ENCODE measurements at regions not wholly inside any gene's neighbourhood (a gene's known extent, or its start where the extent isn't known, plus 50 kb on each side); places are given as distances from the start of the nearest gene placed in this dataset.
"Not testable (repeated sequence)": the region's sequence is repeated elsewhere in the genome, so short reads cannot be mapped to it uniquely, and the experiment has no call there.

- no peak for DNase-seq
These were observed 1295.8 kb upstream of the ALCAM start for GRCh38 chr3:104070906-104071305.

DNA sequence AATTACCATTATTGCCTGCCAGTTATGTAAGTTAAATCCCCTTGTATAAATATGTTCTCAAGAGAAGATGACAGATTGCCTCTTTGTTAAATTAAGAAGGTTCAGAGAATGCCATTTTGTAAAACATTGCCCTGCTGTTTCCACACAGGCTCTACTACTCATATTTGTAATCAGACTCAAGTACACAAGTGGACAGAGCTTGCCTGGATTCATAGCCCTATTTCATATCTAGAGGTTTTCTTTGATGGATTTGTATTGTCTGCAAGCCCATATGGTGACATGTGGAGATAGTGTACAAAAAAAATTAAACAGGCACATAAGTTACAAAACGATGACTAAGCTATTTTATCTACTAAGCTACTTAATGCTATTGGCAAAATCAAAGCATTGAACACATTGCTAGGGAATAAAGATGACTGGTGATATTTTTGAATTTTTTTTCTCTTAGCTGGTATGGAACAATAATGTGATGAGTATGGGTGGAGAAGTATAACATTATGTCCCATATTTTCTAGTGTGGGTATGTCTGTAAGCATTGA lies 1286.6 kb upstream of the ALCAM start:
- no peak for DNase-seq

DNA sequence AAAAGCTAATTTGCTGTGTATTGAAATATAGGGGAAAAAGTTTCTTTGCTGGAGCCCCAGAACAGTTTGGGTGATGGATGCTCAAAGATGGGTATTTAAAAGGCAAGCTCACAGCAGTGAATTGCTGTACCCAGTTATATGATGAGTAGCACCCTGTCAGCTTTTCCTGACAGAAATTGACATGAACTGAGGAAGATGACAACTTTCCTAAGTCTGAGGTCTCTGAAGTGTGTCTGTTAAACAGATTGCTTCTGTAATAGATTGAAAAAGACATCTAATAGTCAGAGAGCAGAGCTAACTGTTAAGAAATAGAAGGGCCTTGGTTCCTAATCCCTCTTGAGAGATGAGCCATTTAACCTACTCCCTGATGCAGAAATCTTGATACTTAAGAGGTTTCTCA lies 1278.0 kb upstream of the ALCAM start:
- no peak for DNase-seq

DNA sequence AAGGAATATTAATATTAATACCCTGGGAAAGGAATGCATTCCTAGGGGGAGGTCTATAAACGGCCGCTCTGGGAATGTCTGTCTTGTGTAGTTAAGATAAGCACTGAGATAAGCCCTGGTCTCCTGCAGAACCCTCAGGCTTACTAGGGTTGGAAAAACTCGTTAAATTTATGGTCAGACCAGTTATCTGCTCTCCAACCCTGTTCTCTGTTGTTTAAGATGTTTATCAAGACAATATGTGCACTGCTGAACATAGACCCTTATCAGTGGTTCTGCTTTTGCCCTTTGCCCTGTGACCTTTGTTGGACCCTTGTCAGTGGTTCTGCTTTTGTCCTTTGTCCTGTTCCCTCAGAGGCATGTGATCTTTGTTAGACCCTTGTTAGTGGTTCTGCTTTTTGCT lies 1276.7 kb upstream of the ALCAM start:
- not testable (repeated sequence) for DNase-seq

GRCh38 chr3:104101736-104102135 lies 1265.0 kb upstream of the ALCAM start:
- DNase-seq = no peak

DNA sequence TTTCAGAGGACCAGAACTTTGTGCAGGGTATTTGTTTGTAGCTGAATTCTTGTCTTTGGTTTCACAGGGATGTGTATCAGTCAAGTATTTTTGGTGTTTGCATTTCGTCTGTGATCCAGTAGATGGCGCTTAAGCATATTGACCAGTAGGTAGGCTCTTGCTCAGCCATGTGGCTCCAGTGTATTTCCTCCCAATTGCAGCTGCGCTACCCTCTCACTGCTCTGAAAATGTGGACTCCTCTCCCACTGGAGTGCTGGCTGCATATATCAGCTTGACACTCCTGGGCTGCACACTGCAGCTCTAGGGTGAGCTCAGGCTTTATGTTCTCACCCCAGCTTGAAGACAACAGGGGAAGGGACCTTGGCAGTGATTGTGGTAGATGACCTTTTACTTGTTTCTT lies 1264.3 kb upstream of the ALCAM start:
- no peak for DNase-seq

DNA sequence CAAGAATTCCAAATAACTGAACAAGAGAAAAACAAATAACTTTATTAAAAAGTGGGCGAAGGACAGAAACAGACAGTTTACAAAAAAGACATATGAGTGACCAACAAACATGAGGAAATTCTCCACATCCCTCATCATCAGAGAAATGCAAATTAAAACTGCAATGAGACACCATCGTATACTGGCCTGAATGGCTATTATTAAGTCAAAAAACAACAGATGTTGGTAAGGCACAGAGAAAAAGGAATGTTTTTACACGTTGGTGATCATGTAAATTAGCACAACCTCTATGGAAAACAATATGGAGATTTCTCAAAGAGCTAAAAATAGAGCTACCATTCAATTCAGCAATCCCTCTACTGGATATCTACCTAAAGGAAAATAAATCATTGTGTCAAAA lies 1260.4 kb upstream of the ALCAM start:
- no peak for DNase-seq

DNA sequence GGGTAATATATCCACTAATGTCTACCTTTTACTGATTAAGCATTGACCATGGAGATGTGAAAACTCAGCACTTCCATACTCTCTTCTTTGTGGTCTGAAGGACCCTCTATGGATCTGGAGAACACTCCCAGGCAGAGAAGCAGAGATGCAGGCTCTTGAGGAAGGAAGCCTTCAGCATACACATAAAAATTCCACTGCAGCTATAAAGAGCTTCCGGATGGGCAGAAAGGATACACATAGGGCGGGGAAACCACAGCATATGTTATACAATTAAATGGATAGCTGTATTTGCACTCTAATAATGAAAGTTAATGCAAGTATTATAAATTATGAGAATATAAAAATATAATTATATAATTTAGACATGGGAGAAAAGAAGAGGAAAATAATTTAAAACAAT lies 1258.2 kb upstream of the ALCAM start:
- DNase-seq = no peak

DNA sequence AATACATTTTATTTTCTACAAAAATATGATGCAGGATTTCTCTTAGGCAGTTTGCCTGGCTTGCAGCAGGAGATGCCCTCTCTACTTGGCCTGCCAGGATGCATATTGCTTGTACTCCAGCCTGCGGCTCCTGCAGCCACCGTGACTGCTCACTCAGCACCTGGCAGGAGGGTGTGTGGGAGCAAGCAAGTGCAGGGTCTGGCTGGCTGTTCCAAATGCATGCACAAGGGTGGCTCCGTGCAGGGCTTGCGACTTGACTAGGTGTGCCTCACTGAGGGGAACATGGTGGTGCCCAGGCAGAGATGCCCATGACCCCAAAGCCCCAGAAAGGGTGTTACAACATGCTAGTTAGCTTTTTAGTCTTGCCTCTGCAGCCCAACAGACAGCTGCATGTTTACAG lies 1240.2 kb upstream of the ALCAM start:
- no peak for DNase-seq

- no peak for DNase-seq
These were observed 1239.7 kb upstream of the ALCAM start for GRCh38 chr3:104126864-104127553.

DNA sequence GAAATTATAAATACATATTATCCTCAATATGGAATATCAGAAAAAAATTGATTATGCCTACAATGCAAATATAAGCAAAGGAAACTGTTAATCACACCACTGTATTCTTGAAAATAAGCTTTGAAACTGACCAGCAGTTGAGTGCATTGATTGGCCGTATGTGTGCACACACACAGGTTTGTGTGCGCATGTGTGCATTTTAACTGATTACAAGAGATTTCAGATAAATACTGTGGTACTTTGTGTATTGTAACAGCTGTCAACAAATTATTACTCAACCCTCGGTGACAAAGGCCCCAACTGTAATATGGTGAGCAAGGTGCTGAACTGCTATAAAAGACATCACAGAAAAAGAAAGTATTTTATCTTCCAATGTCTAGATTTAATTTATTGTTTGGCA lies 1238.9 kb upstream of the ALCAM start:
- no peak for DNase-seq

DNA sequence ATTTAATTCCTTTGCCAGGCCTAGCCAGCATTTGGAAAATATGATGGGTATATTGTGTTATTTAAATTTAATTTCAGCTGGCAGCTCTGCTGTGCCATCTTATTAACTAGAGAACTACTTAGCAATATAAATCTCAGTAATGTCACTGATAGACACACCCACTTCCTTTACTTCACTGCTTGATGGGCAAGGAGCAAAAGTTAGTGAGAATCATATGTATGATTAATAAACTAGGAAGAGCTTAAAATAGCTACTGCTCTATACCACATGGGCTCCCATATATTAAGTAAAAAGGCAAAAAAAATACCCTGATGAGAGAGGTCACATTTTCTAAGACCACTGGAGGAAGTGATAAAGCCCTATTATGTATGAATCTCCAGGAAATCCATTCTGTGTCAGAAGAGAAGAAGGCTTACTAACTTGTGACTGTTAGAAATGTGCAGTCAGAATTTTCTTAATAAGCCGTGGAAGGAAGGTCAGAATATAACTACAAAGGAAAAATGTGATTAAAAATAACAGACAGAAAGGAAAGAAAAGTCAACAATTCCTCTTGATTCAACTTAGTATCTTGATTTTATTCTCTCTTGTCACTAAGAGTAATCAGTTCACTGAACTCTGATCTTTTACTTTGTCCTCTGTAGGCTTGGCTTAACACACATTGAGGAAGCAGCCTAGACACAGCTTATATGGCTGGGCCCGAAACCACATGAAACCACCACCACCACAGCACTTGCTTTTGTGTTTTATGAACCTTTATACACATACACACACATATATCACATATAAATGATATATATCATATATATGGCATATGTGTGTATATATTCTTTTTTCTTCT lies 1233.9 kb upstream of the ALCAM start:
- DNase-seq = no peak

- no peak for DNase-seq
These were observed 1233.1 kb upstream of the ALCAM start for GRCh38 chr3:104133630-104134029.

GRCh38 chr3:104137116-104137515 lies 1229.6 kb upstream of the ALCAM start:
- no peak for DNase-seq

- no peak for DNase-seq
These were observed 1221.5 kb upstream of the ALCAM start for GRCh38 chr3:104145164-104145563.

- no peak for DNase-seq
These were observed 1217.6 kb upstream of the ALCAM start for GRCh38 chr3:104149154-104149553.

GRCh38 chr3:104150724-104151123 lies 1216.0 kb upstream of the ALCAM start:
- no peak for DNase-seq

DNA sequence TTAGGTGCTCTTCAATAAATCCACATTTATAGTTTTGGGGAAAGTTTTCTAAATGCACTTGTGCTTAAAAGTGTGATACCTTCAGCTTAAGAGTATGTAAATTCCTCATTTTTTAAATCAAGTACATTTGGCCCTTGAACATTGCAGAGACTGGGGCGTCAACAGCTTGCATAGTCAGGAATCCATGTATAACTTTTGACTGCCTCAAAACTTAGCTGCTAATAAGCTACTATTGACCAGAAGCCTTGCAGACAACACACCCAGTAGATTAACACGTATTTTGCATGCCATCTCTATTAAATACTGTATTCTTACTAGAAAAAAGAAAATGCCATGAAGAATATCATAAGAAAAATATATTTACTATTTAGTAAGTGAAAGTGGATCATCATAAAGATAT lies 1211.8 kb upstream of the ALCAM start:
- no peak for DNase-seq

DNA sequence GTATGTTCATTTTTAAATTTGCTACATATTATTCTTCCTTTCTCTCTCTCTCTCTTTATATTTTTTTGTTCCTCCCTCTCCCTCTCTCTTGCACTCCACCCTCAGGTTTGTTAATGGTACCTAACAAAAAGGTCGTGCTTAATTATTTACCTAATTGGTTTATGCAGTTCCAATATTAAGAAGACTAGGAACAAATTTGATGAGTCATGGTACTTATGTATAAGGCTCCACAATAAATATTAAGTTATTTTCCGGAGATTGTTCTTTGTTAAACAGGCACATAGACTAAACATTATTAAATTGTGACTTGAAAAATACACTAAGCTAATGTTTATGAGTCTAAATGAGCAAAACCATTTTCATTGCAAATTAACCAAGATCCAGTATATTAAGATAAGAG lies 1200.8 kb upstream of the ALCAM start:
- no peak for DNase-seq

DNA sequence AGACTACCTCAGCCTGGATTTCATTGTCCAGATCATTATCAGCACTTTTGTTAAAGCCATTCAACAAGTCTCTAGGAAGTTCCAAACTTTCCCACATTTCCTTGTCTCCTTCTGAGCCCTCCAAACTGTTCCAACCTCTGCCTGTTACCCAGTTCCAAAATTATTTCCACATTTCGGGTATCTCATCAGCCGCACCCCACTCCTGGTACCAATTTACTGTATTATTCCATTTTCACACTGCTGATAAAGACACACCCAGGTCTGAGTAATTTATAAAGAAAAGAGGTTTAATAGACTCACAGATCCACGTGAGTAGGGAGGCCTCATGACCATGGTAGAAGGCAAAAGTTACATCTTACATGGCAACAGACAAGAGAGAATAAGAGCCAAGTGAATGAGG lies 1198.3 kb upstream of the ALCAM start:
- no peak for DNase-seq

- no peak for DNase-seq
These were observed 1191.0 kb upstream of the ALCAM start for GRCh38 chr3:104175696-104176095.

DNA sequence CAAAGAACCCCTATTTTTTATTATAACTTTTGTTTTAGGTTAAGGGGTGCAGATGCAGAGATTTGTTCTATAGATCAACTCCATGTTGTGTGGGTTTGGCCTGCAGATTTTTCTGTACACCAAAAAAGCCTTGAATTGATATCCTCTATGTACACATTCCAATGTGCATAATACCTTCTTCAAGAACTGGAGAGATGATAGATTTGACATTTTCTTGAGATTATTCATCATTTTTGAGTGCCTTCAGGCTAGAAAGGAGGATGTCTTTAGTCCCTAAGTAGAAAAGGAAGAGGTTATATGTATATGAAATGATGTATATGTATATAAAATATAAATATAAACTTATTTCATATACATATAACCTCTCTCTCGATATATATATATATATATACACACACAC lies 1190.0 kb upstream of the ALCAM start:
- DNase-seq = no peak

- DNase-seq = no peak
These were observed 1188.0 kb upstream of the ALCAM start for GRCh38 chr3:104178680-104179079.

DNA sequence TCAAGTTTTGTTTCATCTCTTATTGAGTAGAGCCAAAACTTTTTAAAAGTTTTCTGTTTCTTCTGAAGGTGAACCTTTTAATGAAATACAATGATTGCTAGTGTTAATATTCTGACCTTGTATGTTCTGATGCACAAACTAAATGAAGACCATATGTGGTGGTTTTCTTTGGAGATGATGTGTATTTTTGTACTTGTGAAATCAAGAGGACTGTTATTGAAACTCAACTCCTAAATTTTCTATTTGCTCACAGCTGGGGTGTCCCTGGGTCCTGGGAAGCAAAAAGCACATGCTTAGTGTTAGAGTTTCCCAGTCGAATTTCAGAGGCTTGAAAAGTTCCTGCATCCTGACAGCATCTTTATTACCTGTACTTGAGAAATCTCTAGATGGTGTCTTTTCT lies 1185.8 kb upstream of the ALCAM start:
- no peak for DNase-seq
